Body of pancreas (tissue), 4 donors: ENCODE measurements at regions not wholly inside any gene's neighbourhood (a gene's known extent, or its start where the extent isn't known, plus 50 kb on each side); places are given as distances from the start of the nearest gene placed in this dataset.
"Not testable (repeated sequence)": the region's sequence is repeated elsewhere in the genome, so short reads cannot be mapped to it uniquely, and the experiment has no call there.

ENCODE experiments used
- ATAC-seq: fragments of 150-250 bp; one replicate; pipeline ENCODE4 v1.9.1; 2016
- DNase-seq, 4 donors: peaks; one replicate each; pipeline ENCODE4 v3.0.0-alpha.2; 2019
- H3K27ac ChIP-seq, 4 donors: fragments of 200-600 bp; sonication (generic); 1 replicate in 3 of 4; 2 replicates in 1 of 4; pipeline versions ENCODE4 v1.5.1 to v1.6.1; 2016 to 2019; ENCODE audit warnings: mild to moderate bottlenecking in 1 of 4, mixed read lengths in 1 of 4, moderate library complexity in 1 of 4
- H3K27me3 ChIP-seq, 2 donors: fragments of 200-600 bp; sonication (generic); one replicate each; pipeline ENCODE4 v1.6.0; 2016; ENCODE audit warnings: mild to moderate bottlenecking in 1 of 2
- H3K36me3 ChIP-seq, 2 donors: fragments of 200-600 bp; sonication (generic); replicated peaks in 1 of 2; 2 replicates each; pipeline ENCODE4 v1.5.1; 2016; ENCODE audit warnings: low read depth in 2 of 2; ENCODE audit not compliant: insufficient read depth in 1 of 2
- H3K4me1 ChIP-seq: fragments of 200-600 bp; sonication (generic); one replicate; pipeline ENCODE4 v1.6.0; 2016
- H3K4me3 ChIP-seq, 2 donors: fragments of 200-600 bp; sonication (generic); 1 replicate in 1 of 2; 2 replicates in 1 of 2; pipeline ENCODE4 v1.5.1; 2016 to 2019
- H3K9me3 ChIP-seq, 3 donors: fragments of 200-600 bp; sonication (generic); 1 replicate in 2 of 3; 2 replicates in 1 of 3; pipeline ENCODE4 v1.5.1; 2016
- CTCF ChIP-seq, 7 experiments: fragments of 450-650 bp in 4 of 7; fragments of 200-600 bp in 3 of 7; sonication (generic) in 3 of 7; IDR thresholded peaks; one replicate each; pipeline ENCODE4 v1.5.1; 2016 to 2019; ENCODE audit warnings: antibody characterized with exemption in 7 of 7
- POLR2A ChIP-seq, 3 donors: fragments of 450-650 bp; IDR thresholded peaks; one replicate each; pipeline ENCODE4 v1.6.1; 2016; ENCODE audit warnings: antibody characterized with exemption in 3 of 3, mild to moderate bottlenecking in 2 of 3
- WGBS, 2 donors: methylation state at CpG; one replicate each; pipeline ENCODE4 v1.1.5; 2017; 5-methylcytosine and 5-hydroxymethylcytosine counted together
- intact Hi-C: fragments of 100-400 bp; cut with DNase I; formaldehyde crosslinking; loops from one replicate; pipeline ENCODE4 v1.15.1; 2023

GRCh38 chr5:56382896-56383295 is 149.8 kb upstream of the ANKRD55 start:
- H3K9me3 ChIP-seq: no peaks in the 10 kb centered on the region
- H3K4me1 ChIP-seq: no peaks in the 10 kb centered on the region
- DNase-seq: no peak
- no peaks in the 10 kb centered on the region for H3K36me3 ChIP-seq
- ATAC-seq: no peak
- H3K27ac ChIP-seq: no peak overlapping the region
- H3K27me3 ChIP-seq: no peaks in the 10 kb centered on the region
- no peak overlapping the region for H3K4me3 ChIP-seq
- intact Hi-C loops: no loop called here
- WGBS, 2 donors: 47 to 80% methylated on average over 1 of the region's 1 CpG
- TF ChIP-seq CTCF (IDR thresholded peaks at IDR 0.05) (no peak), POLR2A (IDR thresholded peaks at IDR 0.05) (no peak)

GRCh38 chr5:56377573-56377972 is 144.4 kb upstream of the ANKRD55 start:
- DNase-seq (no peak), ATAC-seq (no peak)
- intact Hi-C loops: no loop called here
- H3K36me3 ChIP-seq: no peaks in the 10 kb centered on the region
- no peak overlapping the region for H3K4me3 ChIP-seq
- TF ChIP-seq CTCF (IDR thresholded peaks at IDR 0.05) (no peak), POLR2A (IDR thresholded peaks at IDR 0.05) (no peak)
- H3K9me3 ChIP-seq: no peaks in the 10 kb centered on the region
- no peaks in the 10 kb centered on the region for H3K27me3 ChIP-seq
- no peak overlapping the region for H3K27ac ChIP-seq
- peaks cover 11% of the 10 kb centered on the region for H3K4me1 ChIP-seq

GRCh38 chr5:56376128-56376527 is 143.0 kb upstream of the ANKRD55 start:
- Histone ChIP-seq H3K36me3 (no peaks in the 10 kb centered on the region), H3K27ac (no peak overlapping the region), H3K27me3 (no peaks in the 10 kb centered on the region), H3K4me1 (peaks cover 11% of the 10 kb centered on the region), H3K4me3 (no peak overlapping the region), H3K9me3 (no peaks in the 10 kb centered on the region)
- no peak for ATAC-seq
- intact Hi-C loops: no loop called here
- WGBS, 2 donors: 94 to 100% methylated on average over 2 of the region's 2 CpGs
- TF ChIP-seq CTCF (IDR thresholded peaks at IDR 0.05) (no peak), POLR2A (IDR thresholded peaks at IDR 0.05) (no peak)
- no peak for DNase-seq

GRCh38 chr5:56375011-56375410 is 141.9 kb upstream of the ANKRD55 start:
- intact Hi-C loops: no loop called here
- ATAC-seq (peak; percentile 86), DNase-seq (peak; percentile 58 to 76 (median 68))
- no peaks in the 10 kb centered on the region for H3K27me3 ChIP-seq
- no peak overlapping the region for H3K4me3 ChIP-seq
- H3K4me1 ChIP-seq: peaks cover 11% of the 10 kb centered on the region
- H3K9me3 ChIP-seq: no peaks in the 10 kb centered on the region
- no peaks in the 10 kb centered on the region for H3K36me3 ChIP-seq
- TF ChIP-seq CTCF (IDR thresholded peaks at IDR 0.05) (peak in 2 of 7 experiments; percentile 17 to 20), POLR2A (IDR thresholded peaks at IDR 0.05) (no peak)
- WGBS, 2 donors: 9 to 16% methylated on average over 5 of the region's 5 CpGs
- H3K27ac ChIP-seq: peak overlapping the region in 3 of 4 donors; percentile 2 to 55 (median 22)

GRCh38 chr5:56372491-56372890 is 139.4 kb upstream of the ANKRD55 start:
- H3K27me3 ChIP-seq, H3K36me3 ChIP-seq, H3K4me3 ChIP-seq, H3K27ac ChIP-seq, intact Hi-C loops, DNase-seq, H3K9me3 ChIP-seq, ATAC-seq: not testable (repeated sequence)
- peaks cover 11% of the 10 kb centered on the region for H3K4me1 ChIP-seq
- WGBS, 2 donors: 80 to 89% methylated on average over 1 to 29 of the region's 31 CpGs
